ENCODE measurements at regions not wholly inside any gene's neighbourhood (a gene's known extent, or its start where the extent isn't known, plus 50 kb on each side); places are given as distances from the start of the nearest gene placed in this dataset.

DNA sequence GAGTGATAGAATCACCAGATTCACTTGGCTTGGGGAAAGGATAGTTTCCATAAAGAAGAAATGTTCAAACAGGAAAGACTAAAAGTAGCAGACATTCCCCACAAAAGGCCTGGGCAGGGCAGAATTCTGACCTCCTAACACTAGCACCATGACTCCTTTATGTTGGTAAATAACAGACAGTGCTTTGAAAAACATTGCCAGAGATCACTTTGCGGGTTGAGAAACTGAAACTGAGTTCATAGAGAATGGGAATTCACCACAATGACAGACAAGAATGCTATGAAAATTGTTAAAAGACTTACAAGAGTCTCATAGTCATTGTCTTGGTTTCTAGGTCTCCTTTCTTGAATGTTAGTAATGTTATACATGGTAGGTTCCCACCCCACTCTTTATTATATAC is 172.5 kb upstream of the GLRA1 start:
- H3K9me3 ChIP-seq (ENCODE audit: control insufficient read depth in 1 of 2, insufficient read depth in 1 of 2, low read depth in 1 of 2, low read length in 2 of 2): no peaks in the 10 kb centered on the region
- RAD21 ChIA-PET (ENCODE audit: low non-redundant PET in 1 of 2, low total read pairs in 2 of 2, uncharacterized antibody in 2 of 2, unreplicated experiment in 2 of 2): no interaction called here
- H3K9ac ChIP-seq (ENCODE audit: low read length): no peak overlapping the region
- POLR2A ChIA-PET: no interaction called here
- ATAC-seq (no peak), DNase-seq (ENCODE audit: low read depth, low spot score) (no peak)
- TF ChIP-seq, protein P1, sequence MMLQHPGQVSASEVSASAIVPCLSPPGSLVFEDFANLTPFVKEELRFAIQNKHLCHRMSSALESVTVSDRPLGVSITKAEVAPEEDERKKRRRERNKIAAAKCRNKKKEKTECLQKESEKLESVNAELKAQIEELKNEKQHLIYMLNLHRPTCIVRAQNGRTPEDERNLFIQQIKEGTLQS (IDR thresholded peaks at IDR 0.05): no peak
- no peak for TF ChIP-seq YY1 (IDR thresholded peaks at IDR 0.05; ENCODE audit: extremely low read depth, insufficient replicate concordance, low read depth, low read length)
- TF ChIP-seq SRF (IDR thresholded peaks at IDR 0.05; ENCODE audit: low read depth): no peak
- TF ChIP-seq, protein P2, sequence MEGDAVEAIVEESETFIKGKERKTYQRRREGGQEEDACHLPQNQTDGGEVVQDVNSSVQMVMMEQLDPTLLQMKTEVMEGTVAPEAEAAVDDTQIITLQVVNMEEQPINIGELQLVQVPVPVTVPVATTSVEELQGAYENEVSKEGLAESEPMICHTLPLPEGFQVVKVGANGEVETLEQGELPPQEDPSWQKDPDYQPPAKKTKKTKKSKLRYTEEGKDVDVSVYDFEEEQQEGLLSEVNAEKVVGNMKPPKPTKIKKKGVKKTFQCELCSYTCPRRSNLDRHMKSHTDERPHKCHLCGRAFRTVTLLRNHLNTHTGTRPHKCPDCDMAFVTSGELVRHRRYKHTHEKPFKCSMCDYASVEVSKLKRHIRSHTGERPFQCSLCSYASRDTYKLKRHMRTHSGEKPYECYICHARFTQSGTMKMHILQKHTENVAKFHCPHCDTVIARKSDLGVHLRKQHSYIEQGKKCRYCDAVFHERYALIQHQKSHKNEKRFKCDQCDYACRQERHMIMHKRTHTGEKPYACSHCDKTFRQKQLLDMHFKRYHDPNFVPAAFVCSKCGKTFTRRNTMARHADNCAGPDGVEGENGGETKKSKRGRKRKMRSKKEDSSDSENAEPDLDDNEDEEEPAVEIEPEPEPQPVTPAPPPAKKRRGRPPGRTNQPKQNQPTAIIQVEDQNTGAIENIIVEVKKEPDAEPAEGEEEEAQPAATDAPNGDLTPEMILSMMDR (IDR thresholded peaks at IDR 0.05 in 2 of 3, conservative IDR thresholded peaks at IDR 0.05 in 1 of 3; ENCODE audit: borderline replicate concordance in 1 of 3, insufficient read depth in 1 of 3, low read depth in 2 of 3, low read length in 2 of 3): no peak
- TF ChIP-seq ZFX (IDR thresholded peaks at IDR 0.05): no peak
- no peak for TF ChIP-seq CBX3 (IDR thresholded peaks at IDR 0.05; ENCODE audit: low read depth)
- TF ChIP-seq RAD21 (IDR thresholded peaks at IDR 0.05; ENCODE audit: low read depth): no peak
- TF ChIP-seq ELF1 (IDR thresholded peaks at IDR 0.05; ENCODE audit: borderline replicate concordance, low read depth): no peak
- TF ChIP-seq EGR1 (IDR thresholded peaks at IDR 0.05; ENCODE audit: low read depth): no peak
- TF ChIP-seq, protein P3, sequence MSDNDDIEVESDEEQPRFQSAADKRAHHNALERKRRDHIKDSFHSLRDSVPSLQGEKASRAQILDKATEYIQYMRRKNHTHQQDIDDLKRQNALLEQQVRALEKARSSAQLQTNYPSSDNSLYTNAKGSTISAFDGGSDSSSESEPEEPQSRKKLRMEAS (IDR thresholded peaks at IDR 0.05): no peak
- no peak for TF ChIP-seq ZNF274 (IDR thresholded peaks at IDR 0.05; ENCODE audit: low read depth, low read length)
- TF ChIP-seq, protein P4, sequence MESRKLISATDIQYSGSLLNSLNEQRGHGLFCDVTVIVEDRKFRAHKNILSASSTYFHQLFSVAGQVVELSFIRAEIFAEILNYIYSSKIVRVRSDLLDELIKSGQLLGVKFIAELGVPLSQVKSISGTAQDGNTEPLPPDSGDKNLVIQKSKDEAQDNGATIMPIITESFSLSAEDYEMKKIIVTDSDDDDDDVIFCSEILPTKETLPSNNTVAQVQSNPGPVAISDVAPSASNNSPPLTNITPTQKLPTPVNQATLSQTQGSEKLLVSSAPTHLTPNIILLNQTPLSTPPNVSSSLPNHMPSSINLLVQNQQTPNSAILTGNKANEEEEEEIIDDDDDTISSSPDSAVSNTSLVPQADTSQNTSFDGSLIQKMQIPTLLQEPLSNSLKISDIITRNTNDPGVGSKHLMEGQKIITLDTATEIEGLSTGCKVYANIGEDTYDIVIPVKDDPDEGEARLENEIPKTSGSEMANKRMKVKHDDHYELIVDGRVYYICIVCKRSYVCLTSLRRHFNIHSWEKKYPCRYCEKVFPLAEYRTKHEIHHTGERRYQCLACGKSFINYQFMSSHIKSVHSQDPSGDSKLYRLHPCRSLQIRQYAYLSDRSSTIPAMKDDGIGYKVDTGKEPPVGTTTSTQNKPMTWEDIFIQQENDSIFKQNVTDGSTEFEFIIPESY (IDR thresholded peaks at IDR 0.05; ENCODE audit: extremely low read depth, insufficient replicate concordance, low read length): no peak
- no peak overlapping the region for H3K4me3 ChIP-seq (replicated peaks in 1 of 2; ENCODE audit: low read depth in 1 of 2, low read length in 2 of 2)
- no peak overlapping the region for H3K27ac ChIP-seq (ENCODE audit: low read depth, low read length)
- H3K9me2 ChIP-seq (ENCODE audit: insufficient read depth): no peaks in the 10 kb centered on the region
- peaks cover 18% of the 10 kb centered on the region for H3K27me3 ChIP-seq (ENCODE audit: insufficient read depth, low read length)
- BruUV-seq (replicated peaks): no TSS peak
- no peaks in the 10 kb centered on the region for H3K79me2 ChIP-seq (ENCODE audit: insufficient read depth, low read length)
- no peak overlapping the region for H2AFZ ChIP-seq (ENCODE audit: low read depth, low read length, poor library complexity, severe bottlenecking)
- no peaks in the 10 kb centered on the region for H3K36me3 ChIP-seq (ENCODE audit: control insufficient read depth in 1 of 2, insufficient read depth in 2 of 2, low read length in 2 of 2)
- H4K20me1 ChIP-seq (ENCODE audit: insufficient read depth): no peaks in the 10 kb centered on the region
- H3K4me2 ChIP-seq (ENCODE audit: low read length): no peak overlapping the region
- intact Hi-C loops (cut with micrococcal nuclease): no loop called here
- CTCF ChIA-PET: no interaction called here
- H3K4me1 ChIP-seq (ENCODE audit: control insufficient read depth in 1 of 2, insufficient read depth in 2 of 2, low read length in 2 of 2): no peaks in the 10 kb centered on the region

All from HCT116 (cell line).